Smooth muscle cell (in vitro differentiated cells): ENCODE measurements at regions not wholly inside any gene's neighbourhood (a gene's known extent, or its start where the extent isn't known, plus 50 kb on each side); places are given as distances from the start of the nearest gene placed in this dataset.

Source experiments
- DNase-seq: peaks from one replicate; lab custom pipeline; 2025; ENCODE audit not compliant: unreplicated experiment; lab: John Stamatoyannopoulos, UW
- H2AFZ ChIP-seq: fragments of 200-600 bp; sonication (generic); 2 replicates; pipeline ENCODE4 v1.6.0; 2016; ENCODE audit warnings: antibody characterized with exemption, low read depth, mild to moderate bottlenecking
- H3F3A ChIP-seq: fragments of 200-600 bp; sonication (generic); 2 replicates; pipeline ENCODE4 v1.6.0; 2017; ENCODE audit warnings: antibody characterized with exemption, low read depth
- H3K27ac ChIP-seq: fragments of 200-600 bp; sonication (generic); 2 replicates; pipeline ENCODE4 v1.5.1; 2016; ENCODE audit warnings: low read depth, mild to moderate bottlenecking
- H3K27me3 ChIP-seq: fragments of 200-600 bp; sonication (generic); 2 replicates; pipeline ENCODE4 v1.6.1; 2016; ENCODE audit warnings: low read depth, mild to moderate bottlenecking
- H3K36me3 ChIP-seq: fragments of 200-600 bp; sonication (generic); 2 replicates; pipeline ENCODE4 v1.5.1; 2016; ENCODE audit warnings: low read depth
- H3K4me1 ChIP-seq: fragments of 200-600 bp; sonication (generic); 2 replicates; pipeline ENCODE4 v1.5.1; 2016; ENCODE audit warnings: low read depth
- H3K4me2 ChIP-seq: fragments of 200-600 bp; sonication (generic); 2 replicates; pipeline ENCODE4 v1.6.0; 2016; ENCODE audit warnings: mild to moderate bottlenecking
- H3K4me3 ChIP-seq: fragments of 200-600 bp; sonication (generic); 2 replicates; pipeline ENCODE4 v1.5.1; 2016; ENCODE audit warnings: mild to moderate bottlenecking
- H3K79me2 ChIP-seq: fragments of 200-600 bp; sonication (generic); 2 replicates; pipeline ENCODE4 v1.6.0; 2016; ENCODE audit warnings: low read depth, mild to moderate bottlenecking
- H3K9ac ChIP-seq: fragments of 200-600 bp; sonication (generic); 2 replicates; pipeline ENCODE4 v1.6.0; 2016; ENCODE audit warnings: low read depth
- H3K9me3 ChIP-seq: fragments of 200-600 bp; sonication (generic); replicated peaks from 2 replicates; pipeline ENCODE4 v1.5.1; 2016; ENCODE audit warnings: low read depth
- H4K20me1 ChIP-seq: fragments of 200-600 bp; sonication (generic); 2 replicates; pipeline ENCODE4 v1.6.0; 2016; ENCODE audit warnings: low read depth
- CTCF ChIP-seq: fragments of 200-600 bp; sonication (generic); IDR thresholded peaks from 2 replicates; pipeline ENCODE4 v1.5.1; 2017; ENCODE audit warnings: borderline replicate concordance, mild to moderate bottlenecking, antibody characterized with exemption; ENCODE audit not compliant: insufficient read depth, poor library complexity, severe bottlenecking
- WGBS: methylation state at CpG from one replicate; pipeline ENCODE4 v1.1.7; 2016; ENCODE audit warnings: low lambda C conversion rate; 5-methylcytosine and 5-hydroxymethylcytosine counted together

- Histone ChIP-seq H4K20me1 (no peaks in the 10 kb centered on the region), H3K9ac (no peak overlapping the region), H3K79me2 (no peaks in the 10 kb centered on the region), H3F3A (no peaks in the 10 kb centered on the region), H2AFZ (no peak overlapping the region), H3K36me3 (no peaks in the 10 kb centered on the region), H3K4me3 (no peak overlapping the region), H3K4me2 (no peak overlapping the region), H3K4me1 (no peaks in the 10 kb centered on the region), H3K9me3 (no peaks in the 10 kb centered on the region), H3K27me3 (no peaks in the 10 kb centered on the region), H3K27ac (no peak overlapping the region)
- DNase-seq: no peak
- 82% methylated on average over 4 of the region's 4 CpGs for WGBS
- peak; percentile 41 for TF ChIP-seq CTCF
These were observed 199.7 kb upstream of the TSHZ3 start for GRCh38 chr19:31548941-31549340.

- DNase-seq: no peak
- Histone ChIP-seq H3K27ac (no peak overlapping the region), H3K79me2 (no peaks in the 10 kb centered on the region), H4K20me1 (no peaks in the 10 kb centered on the region), H3K36me3 (no peaks in the 10 kb centered on the region), H3K4me3 (no peak overlapping the region), H3K4me2 (no peak overlapping the region), H2AFZ (peak overlapping the region; percentile 67), H3K9ac (no peak overlapping the region), H3K4me1 (no peaks in the 10 kb centered on the region), H3K9me3 (no peaks in the 10 kb centered on the region), H3K27me3 (no peaks in the 10 kb centered on the region), H3F3A (no peaks in the 10 kb centered on the region)
- WGBS: 56% methylated on average over 9 of the region's 9 CpGs
- TF ChIP-seq CTCF: no peak
These were observed 204.0 kb upstream of the TSHZ3 start for GRCh38 chr19:31553112-31553845.

- H3K27ac ChIP-seq: no peak overlapping the region
- H3K27me3 ChIP-seq: no peaks in the 10 kb centered on the region
- DNase-seq: no peak
- no peak overlapping the region for H3K4me2 ChIP-seq
- no peaks in the 10 kb centered on the region for H3K9me3 ChIP-seq
- no peaks in the 10 kb centered on the region for H4K20me1 ChIP-seq
- H3K4me3 ChIP-seq: no peak overlapping the region
- H3K9ac ChIP-seq: no peak overlapping the region
- no peaks in the 10 kb centered on the region for H3K36me3 ChIP-seq
- H3K4me1 ChIP-seq: no peaks in the 10 kb centered on the region
- no peak overlapping the region for H2AFZ ChIP-seq
- 78% methylated on average over 8 of the region's 8 CpGs for WGBS
- H3F3A ChIP-seq: no peaks in the 10 kb centered on the region
- H3K79me2 ChIP-seq: no peaks in the 10 kb centered on the region
- TF ChIP-seq CTCF: no peak
These were observed 204.6 kb upstream of the TSHZ3 start for GRCh38 chr19:31553846-31554215.

GRCh38 chr19:31554360-31554759, 205.1 kb upstream of the TSHZ3 start:
- Histone ChIP-seq H3F3A (no peaks in the 10 kb centered on the region), H4K20me1 (no peaks in the 10 kb centered on the region), H3K4me3 (no peak overlapping the region), H3K27ac (no peak overlapping the region), H2AFZ (no peak overlapping the region), H3K79me2 (no peaks in the 10 kb centered on the region), H3K9me3 (peaks cover 1% of the 10 kb centered on the region), H3K9ac (no peak overlapping the region), H3K4me1 (no peaks in the 10 kb centered on the region), H3K27me3 (no peaks in the 10 kb centered on the region), H3K36me3 (no peaks in the 10 kb centered on the region), H3K4me2 (no peak overlapping the region)
- WGBS: 69% methylated on average over 9 of the region's 9 CpGs
- DNase-seq: no peak
- no peak for TF ChIP-seq CTCF
